Memory B cell (primary cell): ENCODE measurements at regions not wholly inside any gene's neighbourhood (a gene's known extent, or its start where the extent isn't known, plus 50 kb on each side); places are given as distances from the start of the nearest gene placed in this dataset.

Experiments
- ATAC-seq: fragments of 150-1000 bp; cut with Tn5 transposase; 2 replicates; pipeline ENCODE4 v1.10.0; 2021; ENCODE audit warnings: low read depth, mild to moderate bottlenecking, moderate library complexity
- DNase-seq, 2 donors: peaks; one replicate each; pipeline ENCODE4 v3.0.0; 2022; ENCODE audit warnings: low spot score in 2 of 2
- H3K27ac Mint-ChIP-seq: one replicate; pipeline ENCODE4 v1.8.0; 2022; ENCODE audit warnings: mild to moderate bottlenecking, moderate library complexity, mixed read lengths
- H3K27me3 Mint-ChIP-seq: one replicate; pipeline ENCODE4 v1.8.0; 2022; ENCODE audit warnings: mixed read lengths
- H3K36me3 Mint-ChIP-seq: one replicate; pipeline ENCODE4 v1.8.0; 2022; ENCODE audit warnings: mild to moderate bottlenecking, mixed read lengths
- H3K4me1 Mint-ChIP-seq: one replicate; pipeline ENCODE4 v1.8.0; 2022; ENCODE audit warnings: mixed read lengths
- H3K4me3 Mint-ChIP-seq: one replicate; pipeline ENCODE4 v1.8.0; 2022; ENCODE audit warnings: mild to moderate bottlenecking, moderate library complexity, mixed read lengths
- H3K9me3 Mint-ChIP-seq: one replicate; pipeline ENCODE4 v1.8.0; 2022; ENCODE audit warnings: mixed read lengths

- Mint-ChIP-seq H3K9me3 (no peaks in the 10 kb centered on the region), H3K27me3 (no peaks in the 10 kb centered on the region), H3K27ac (no peak overlapping the region), H3K4me3 (no peak overlapping the region), H3K4me1 (no peaks in the 10 kb centered on the region), H3K36me3 (no peaks in the 10 kb centered on the region)
- ATAC-seq (no peak), DNase-seq (no peak)
Measured at GRCh38 chr6:95240514-95240913, 336.8 kb upstream of the MANEA start.

GRCh38 chr6:95242560-95242959 lies 334.8 kb upstream of the MANEA start:
- Mint-ChIP-seq H3K36me3 (no peaks in the 10 kb centered on the region), H3K4me1 (no peaks in the 10 kb centered on the region), H3K27me3 (no peaks in the 10 kb centered on the region), H3K27ac (no peak overlapping the region), H3K4me3 (no peak overlapping the region), H3K9me3 (no peaks in the 10 kb centered on the region)
- no peak for DNase-seq
- ATAC-seq = no peak

GRCh38 chr6:95243053-95243452 lies 334.3 kb upstream of the MANEA start:
- ATAC-seq = no peak
- H3K4me1 Mint-ChIP-seq = no peaks in the 10 kb centered on the region

GRCh38 chr6:95244751-95245150 lies 332.6 kb upstream of the MANEA start:
- Mint-ChIP-seq H3K4me1 (no peaks in the 10 kb centered on the region), H3K27ac (no peak overlapping the region), H3K4me3 (no peak overlapping the region), H3K36me3 (no peaks in the 10 kb centered on the region), H3K9me3 (no peaks in the 10 kb centered on the region), H3K27me3 (no peaks in the 10 kb centered on the region)
- DNase-seq = no peak
- ATAC-seq = no peak

More at GRCh38 chr6:95243053-95243452, 334.3 kb upstream of the MANEA start:
- Mint-ChIP-seq H3K9me3 (no peaks in the 10 kb centered on the region), H3K27me3 (no peaks in the 10 kb centered on the region), H3K4me3 (no peak overlapping the region), H3K36me3 (no peaks in the 10 kb centered on the region), H3K27ac (no peak overlapping the region)
- no peak for DNase-seq

GRCh38 chr6:95248499-95248898 lies 328.8 kb upstream of the MANEA start:
- Mint-ChIP-seq H3K4me3 (no peak overlapping the region), H3K36me3 (no peaks in the 10 kb centered on the region), H3K4me1 (no peaks in the 10 kb centered on the region), H3K27me3 (no peaks in the 10 kb centered on the region), H3K27ac (no peak overlapping the region), H3K9me3 (no peaks in the 10 kb centered on the region)
- no peak for DNase-seq
- ATAC-seq = no peak

GRCh38 chr6:95249175-95249574 lies 328.2 kb upstream of the MANEA start:
- Mint-ChIP-seq H3K4me1 (no peaks in the 10 kb centered on the region), H3K9me3 (no peaks in the 10 kb centered on the region), H3K4me3 (no peak overlapping the region), H3K27ac (no peak overlapping the region), H3K36me3 (no peaks in the 10 kb centered on the region), H3K27me3 (no peaks in the 10 kb centered on the region)
- ATAC-seq (no peak), DNase-seq (no peak)

- Mint-ChIP-seq H3K27me3 (no peaks in the 10 kb centered on the region), H3K9me3 (no peaks in the 10 kb centered on the region), H3K4me3 (no peak overlapping the region), H3K27ac (no peak overlapping the region), H3K36me3 (no peaks in the 10 kb centered on the region), H3K4me1 (no peaks in the 10 kb centered on the region)
- ATAC-seq = no peak
- no peak for DNase-seq
Measured at GRCh38 chr6:95249661-95250060, 327.7 kb upstream of the MANEA start.

- H3K4me3 Mint-ChIP-seq = no peak overlapping the region
- no peaks in the 10 kb centered on the region for H3K36me3 Mint-ChIP-seq
- H3K9me3 Mint-ChIP-seq = no peaks in the 10 kb centered on the region
- no peaks in the 10 kb centered on the region for H3K27me3 Mint-ChIP-seq
- ATAC-seq = no peak
- DNase-seq = no peak
- no peak overlapping the region for H3K27ac Mint-ChIP-seq
- no peaks in the 10 kb centered on the region for H3K4me1 Mint-ChIP-seq
Measured at GRCh38 chr6:95263840-95264239, 313.5 kb upstream of the MANEA start.

GRCh38 chr6:95266537-95267258 lies 310.6 kb upstream of the MANEA start:
- no peak for ATAC-seq

GRCh38 chr6:95274686-95275235 lies 302.6 kb upstream of the MANEA start:
- DNase-seq = no peak
- H3K9me3 Mint-ChIP-seq = no peaks in the 10 kb centered on the region
- no peak for ATAC-seq
- no peaks in the 10 kb centered on the region for H3K4me1 Mint-ChIP-seq
- H3K4me3 Mint-ChIP-seq = no peak overlapping the region
- no peaks in the 10 kb centered on the region for H3K27me3 Mint-ChIP-seq
- no peak overlapping the region for H3K27ac Mint-ChIP-seq
- no peaks in the 10 kb centered on the region for H3K36me3 Mint-ChIP-seq

More at GRCh38 chr6:95266537-95267258, 310.6 kb upstream of the MANEA start:
- H3K4me3 Mint-ChIP-seq = no peak overlapping the region
- no peak overlapping the region for H3K27ac Mint-ChIP-seq
- H3K4me1 Mint-ChIP-seq = no peaks in the 10 kb centered on the region
- DNase-seq = no peak
- no peaks in the 10 kb centered on the region for H3K9me3 Mint-ChIP-seq
- no peaks in the 10 kb centered on the region for H3K27me3 Mint-ChIP-seq
- H3K36me3 Mint-ChIP-seq = no peaks in the 10 kb centered on the region

- no peak for ATAC-seq
- Mint-ChIP-seq H3K4me1 (no peaks in the 10 kb centered on the region), H3K27me3 (no peaks in the 10 kb centered on the region), H3K36me3 (no peaks in the 10 kb centered on the region), H3K4me3 (no peak overlapping the region), H3K27ac (no peak overlapping the region), H3K9me3 (no peaks in the 10 kb centered on the region)
- DNase-seq = no peak
Measured at GRCh38 chr6:95279616-95280015, 297.7 kb upstream of the MANEA start.

- Mint-ChIP-seq H3K4me1 (no peaks in the 10 kb centered on the region), H3K4me3 (no peak overlapping the region), H3K27ac (no peak overlapping the region), H3K36me3 (no peaks in the 10 kb centered on the region), H3K27me3 (no peaks in the 10 kb centered on the region), H3K9me3 (no peaks in the 10 kb centered on the region)
- DNase-seq (peak in 1 of 2 donors; percentile 9), ATAC-seq (no peak)
Measured at GRCh38 chr6:95280686-95281273, 296.6 kb upstream of the MANEA start.

GRCh38 chr6:95285881-95286280 lies 291.5 kb upstream of the MANEA start:
- DNase-seq = no peak
- no peaks in the 10 kb centered on the region for H3K9me3 Mint-ChIP-seq
- no peak overlapping the region for H3K27ac Mint-ChIP-seq
- ATAC-seq = no peak
- no peak overlapping the region for H3K4me3 Mint-ChIP-seq
- H3K36me3 Mint-ChIP-seq = no peaks in the 10 kb centered on the region
- no peaks in the 10 kb centered on the region for H3K27me3 Mint-ChIP-seq
- no peaks in the 10 kb centered on the region for H3K4me1 Mint-ChIP-seq

- no peak overlapping the region for H3K4me3 Mint-ChIP-seq
- no peaks in the 10 kb centered on the region for H3K27me3 Mint-ChIP-seq
Measured at GRCh38 chr6:95286874-95287273, 290.5 kb upstream of the MANEA start.

GRCh38 chr6:95288251-95288650 lies 289.1 kb upstream of the MANEA start:
- ATAC-seq (no peak), DNase-seq (no peak)
- Mint-ChIP-seq H3K36me3 (no peaks in the 10 kb centered on the region), H3K27ac (no peak overlapping the region), H3K27me3 (no peaks in the 10 kb centered on the region), H3K4me1 (no peaks in the 10 kb centered on the region), H3K4me3 (no peak overlapping the region), H3K9me3 (no peaks in the 10 kb centered on the region)

More at GRCh38 chr6:95286874-95287273, 290.5 kb upstream of the MANEA start:
- Mint-ChIP-seq H3K4me1 (no peaks in the 10 kb centered on the region), H3K9me3 (no peaks in the 10 kb centered on the region), H3K36me3 (no peaks in the 10 kb centered on the region), H3K27ac (no peak overlapping the region)
- no peak for DNase-seq
- no peak for ATAC-seq
